Left hindlimb (tissue), 1 donor: ENCODE measurements at regions not wholly inside any gene's neighbourhood (a gene's known extent, or its start where the extent isn't known, plus 50 kb on each side); places are given as distances from the start of the nearest gene placed in this dataset.
"Not testable (repeated sequence)": the region's sequence is repeated elsewhere in the genome, so short reads cannot be mapped to it uniquely, and the experiment has no call there.

Experiments
- DNase-seq: peaks from one replicate; pipeline ENCODE4 v3.0.0-alpha.2; 2018

DNA sequence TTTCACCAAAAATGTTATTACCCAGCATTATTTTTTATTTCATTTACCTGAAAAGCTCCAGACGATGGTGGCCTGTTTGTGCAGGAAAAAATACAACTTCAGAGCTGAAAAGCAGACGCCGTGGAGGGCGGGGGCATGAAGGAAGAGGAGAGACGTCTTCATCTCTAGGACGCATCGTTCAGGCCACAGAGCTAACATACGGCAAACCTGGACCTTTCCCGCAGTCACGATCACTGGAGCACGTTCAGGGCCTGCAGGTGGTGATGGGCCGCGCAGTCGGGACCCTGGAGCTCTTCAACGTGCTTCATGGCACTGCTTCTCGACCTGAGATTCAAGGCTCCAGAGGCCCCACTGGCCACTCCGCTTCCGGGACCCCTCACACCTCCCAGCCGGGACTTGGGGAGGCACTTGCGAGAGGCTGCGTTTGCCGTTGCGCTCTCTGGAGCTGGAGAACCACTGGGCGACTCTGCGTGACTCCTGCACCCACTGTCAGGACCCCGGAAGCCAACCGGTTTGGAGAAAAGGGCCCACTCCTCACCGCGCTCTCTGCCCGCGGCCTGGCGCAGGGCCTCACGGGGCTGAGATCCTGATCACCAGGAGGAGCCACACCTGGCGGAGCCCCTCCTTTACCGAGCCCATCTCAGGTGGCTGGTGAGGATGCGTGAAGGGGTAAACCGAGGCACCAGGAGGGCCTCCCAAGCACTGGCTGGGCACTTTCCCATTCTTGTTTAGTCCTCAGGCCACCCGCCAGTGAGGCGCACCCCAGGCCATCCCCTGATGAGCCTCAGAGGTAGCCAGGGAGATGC lies 164.4 kb upstream of the AFDN start:
- no peak for DNase-seq

DNA sequence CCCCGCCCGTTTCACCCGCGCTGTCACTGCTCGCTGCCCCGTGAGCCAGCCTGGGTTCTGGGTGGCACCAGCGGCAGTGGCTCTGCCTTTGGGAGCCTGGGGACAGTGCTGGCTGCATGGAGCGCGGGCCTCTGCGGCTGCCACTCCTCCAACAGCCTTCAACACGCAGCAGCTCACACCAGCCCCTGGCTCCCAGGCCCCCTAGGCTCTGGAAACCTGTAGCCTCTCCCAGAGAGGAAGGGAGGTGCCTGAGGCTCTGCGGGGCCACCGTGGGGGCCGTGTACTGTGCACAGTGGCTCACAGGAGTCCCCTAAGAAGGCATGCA lies 163.9 kb upstream of the AFDN start:
- no peak for DNase-seq

DNA sequence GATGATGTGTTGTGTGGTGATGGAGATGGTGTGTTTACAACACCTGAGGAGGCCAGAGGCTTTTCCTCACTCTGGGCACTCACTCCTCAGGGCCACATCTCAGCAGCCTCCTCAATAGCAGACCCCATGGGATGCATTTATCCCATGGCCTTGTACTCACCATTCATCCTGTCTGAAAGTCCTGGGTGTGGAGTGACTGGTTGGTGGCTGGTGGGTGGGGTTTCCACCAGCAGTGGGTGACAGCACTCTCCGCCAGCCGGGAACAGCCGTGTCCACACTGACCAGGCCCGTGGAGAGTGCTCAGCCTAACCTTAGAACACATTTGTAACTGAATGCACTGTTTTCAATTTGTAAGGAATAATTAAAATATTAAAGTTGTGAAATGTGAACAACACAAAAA lies 163.4 kb upstream of the AFDN start:
- DNase-seq: no peak

DNA sequence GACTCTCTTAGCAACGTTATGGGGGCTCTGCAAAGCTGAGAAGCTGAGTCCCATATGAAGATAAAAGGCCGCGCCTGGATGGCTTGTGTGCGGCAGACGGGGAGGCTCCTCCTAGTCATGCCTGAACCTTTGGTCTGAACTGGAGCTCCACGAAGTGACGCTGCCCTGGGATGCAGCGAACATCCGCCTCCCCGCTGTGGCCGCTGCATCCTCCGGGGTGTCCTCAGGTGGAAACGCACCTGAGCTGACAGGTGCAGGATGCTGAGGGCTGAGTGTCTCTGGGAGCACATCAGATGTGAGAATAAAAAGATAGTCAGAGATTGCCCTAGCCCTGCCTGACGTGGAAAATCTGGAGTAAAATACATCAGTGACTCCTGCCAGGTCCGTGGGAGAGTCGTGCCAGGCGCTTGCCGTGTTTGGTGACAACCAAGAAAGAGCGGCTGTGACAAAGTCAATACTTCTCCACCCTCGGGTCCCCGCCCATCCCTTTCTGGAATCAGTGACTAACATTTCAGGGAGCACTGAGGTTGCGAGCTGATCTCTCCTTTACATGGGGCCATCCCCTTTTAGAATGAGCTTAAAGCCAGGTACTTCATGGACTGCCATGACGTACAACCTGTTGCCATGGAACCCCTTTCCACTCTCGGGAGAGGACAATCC lies 162.8 kb upstream of the AFDN start:
- DNase-seq: no peak

DNA sequence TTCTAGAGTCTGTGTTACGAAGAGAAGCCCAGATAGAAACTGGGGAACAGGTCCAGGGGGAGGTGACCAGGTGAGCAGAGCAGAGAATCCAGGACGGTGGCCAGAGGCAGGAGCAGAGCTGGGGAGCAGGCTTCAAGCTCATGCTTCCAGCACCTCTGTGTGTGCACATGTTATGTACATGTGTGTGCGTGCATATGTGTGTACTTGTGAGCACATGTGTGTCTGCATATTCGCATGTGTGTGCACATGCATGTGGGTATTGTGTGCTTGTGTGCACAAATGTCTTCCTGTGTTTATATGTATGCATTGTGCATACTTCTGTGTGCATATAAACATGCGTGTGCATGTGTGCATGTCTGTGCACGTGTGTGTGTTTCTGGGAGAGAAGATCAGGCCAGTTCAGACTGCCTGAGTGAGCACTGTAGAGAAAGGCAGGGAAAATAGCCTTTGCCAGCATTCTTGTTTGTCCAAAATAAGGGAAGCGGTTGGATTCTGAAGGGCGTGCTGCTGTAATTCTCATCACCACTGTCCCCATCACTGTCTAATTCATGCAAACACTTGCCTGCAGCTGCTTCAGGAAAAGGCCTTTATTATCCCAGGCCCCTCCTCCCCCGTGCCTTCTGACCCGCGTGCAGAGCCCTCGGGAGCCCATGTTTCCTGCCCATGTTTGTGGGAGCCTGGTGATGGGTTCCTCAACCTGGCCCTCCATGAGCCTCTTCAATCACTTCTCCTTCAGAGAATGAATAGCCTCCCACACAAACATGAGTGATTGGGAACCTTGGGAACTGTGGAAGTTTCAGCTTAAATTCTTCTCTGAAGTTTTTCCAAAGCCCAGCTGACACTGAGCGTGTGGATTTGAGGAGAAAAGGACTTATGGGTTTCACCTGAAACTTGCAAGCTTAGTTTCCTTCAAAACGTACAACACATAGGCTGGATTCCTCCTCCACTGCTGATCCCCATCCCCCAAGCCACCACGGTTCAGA lies 161.7 kb upstream of the AFDN start:
- no peak for DNase-seq

DNA sequence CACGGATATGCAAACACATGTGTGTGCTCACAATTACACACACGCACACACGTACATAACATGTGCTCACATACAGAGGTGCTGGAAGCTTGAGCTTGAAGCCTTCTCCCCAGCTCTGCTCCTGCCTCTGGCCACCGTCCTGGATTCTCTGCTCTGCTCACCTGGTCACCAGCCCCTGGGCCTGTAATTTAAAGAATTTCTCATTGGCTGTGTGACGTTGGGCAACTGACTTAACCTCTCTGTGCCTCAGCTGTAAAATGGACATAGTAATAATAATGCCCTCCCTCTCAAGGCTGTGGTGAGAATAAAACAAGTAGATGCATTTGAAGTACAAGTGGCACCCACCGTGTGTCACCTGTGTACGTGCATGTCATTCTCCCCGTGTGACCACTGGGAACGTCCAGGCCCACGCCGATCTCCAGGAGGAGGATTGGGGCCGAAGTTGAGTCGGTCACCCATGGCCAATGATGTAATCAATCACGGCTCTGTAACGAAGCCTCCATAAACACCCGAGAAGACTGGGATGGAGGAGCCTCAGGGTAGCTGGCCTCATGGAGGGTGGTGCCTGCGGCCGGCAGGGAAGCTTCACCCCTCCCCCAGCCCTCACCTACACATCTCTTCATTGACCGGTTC lies 160.9 kb upstream of the AFDN start:
- DNase-seq: no peak

DNA sequence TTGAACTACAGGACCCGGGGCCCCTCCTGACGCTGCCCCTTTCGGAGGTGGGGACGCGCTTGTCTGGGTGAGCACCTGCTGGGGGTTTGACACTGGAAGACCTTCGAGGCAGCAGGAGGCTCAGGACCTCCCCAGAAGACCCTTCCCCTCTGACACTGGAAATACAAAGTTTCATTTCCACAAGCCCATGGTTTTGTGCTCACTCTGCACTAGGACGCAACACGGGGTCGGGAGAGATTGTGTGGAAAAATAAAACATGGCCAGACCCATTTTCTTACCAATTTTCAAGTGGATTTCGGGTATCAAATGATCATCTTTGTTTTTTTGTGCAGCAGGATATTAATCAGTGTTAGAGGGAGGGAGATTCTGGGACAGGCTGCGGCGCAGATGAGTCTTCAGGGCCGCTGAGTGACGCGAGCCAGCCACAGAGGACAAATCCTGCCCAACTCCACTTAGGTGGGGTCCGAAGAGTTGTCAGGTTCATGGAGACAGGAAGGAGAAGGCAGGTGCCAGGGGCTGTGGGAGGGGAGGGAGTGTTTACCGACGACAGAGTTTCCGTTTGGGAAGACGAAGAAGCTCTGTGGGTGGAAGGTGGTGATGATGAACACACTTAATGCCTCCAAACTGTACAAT lies 160.0 kb upstream of the AFDN start:
- DNase-seq: no peak

DNA sequence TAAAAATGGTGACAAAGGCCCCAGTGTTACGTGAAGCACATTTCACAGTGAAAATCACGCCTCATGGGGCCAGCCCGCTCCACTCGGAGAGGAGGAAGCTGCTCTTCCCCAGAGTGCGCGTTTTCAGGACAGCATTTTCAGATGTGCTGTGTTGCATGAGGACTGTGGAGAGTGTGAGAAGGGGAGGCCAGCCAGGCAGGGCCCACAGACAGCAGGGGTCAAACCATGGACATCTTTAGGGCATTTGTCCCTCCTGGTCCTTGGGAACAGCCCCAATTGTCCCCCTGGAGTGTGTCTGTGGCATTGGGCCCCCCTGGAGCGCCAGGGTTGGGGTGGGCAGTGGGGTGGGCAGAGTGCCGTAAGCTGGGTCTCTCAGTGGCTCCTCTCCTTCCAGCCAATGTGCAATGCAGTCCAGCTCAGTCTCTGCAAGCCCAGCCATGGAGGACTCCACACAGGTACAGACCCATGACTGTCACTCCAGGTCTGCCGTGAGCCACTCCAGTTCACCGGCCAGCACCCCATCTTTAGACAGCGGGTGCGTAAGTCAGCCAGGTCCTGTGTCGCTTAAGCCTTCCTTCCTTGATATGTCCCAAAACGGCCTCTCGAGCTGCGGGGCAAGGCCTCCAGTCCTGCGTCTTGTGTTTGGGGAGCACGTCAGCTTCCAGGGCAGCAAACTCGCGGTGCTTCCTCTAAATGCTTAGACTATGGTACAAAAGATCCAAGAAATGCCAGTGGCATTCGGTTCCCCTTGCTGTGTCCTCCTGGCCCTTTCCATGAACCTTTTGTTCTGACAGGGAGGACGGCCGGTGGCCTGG lies 159.3 kb upstream of the AFDN start:
- no peak for DNase-seq

DNA sequence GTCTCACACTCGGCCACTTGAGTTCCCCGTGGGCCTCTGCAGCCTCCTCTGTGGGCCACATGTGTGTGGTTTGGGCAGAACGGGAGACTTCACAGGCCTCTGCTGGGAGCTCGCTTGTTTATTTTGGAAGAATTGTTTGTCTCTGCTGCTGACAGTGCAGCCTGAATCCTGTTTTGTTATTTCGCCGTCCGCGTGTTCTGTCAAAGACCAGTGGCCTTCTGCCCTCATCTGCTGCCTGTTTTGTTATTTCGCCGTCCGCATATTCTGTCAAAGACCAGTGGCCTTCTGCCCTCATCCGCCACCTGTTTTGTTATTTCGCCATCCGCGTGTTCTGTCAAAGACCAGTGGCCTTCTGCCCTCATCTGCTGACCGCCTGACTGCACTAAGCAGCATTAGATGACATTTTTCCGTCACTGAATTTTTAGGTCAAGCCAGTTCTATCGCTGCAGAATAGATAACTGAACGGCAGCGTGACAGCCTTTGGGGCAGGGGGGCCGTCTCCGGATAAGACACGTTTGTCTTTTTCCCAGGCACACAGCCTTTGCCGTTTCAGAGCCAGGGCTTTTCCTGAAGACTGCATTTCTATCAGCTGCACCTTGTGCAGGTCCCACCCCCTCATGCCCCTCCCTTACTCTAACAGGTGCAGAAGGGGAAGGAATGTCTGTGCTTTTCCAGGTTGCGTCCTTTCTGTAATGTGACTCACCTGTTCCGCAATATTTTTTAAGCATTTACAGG lies 158.5 kb upstream of the AFDN start:
- no peak for DNase-seq

DNA sequence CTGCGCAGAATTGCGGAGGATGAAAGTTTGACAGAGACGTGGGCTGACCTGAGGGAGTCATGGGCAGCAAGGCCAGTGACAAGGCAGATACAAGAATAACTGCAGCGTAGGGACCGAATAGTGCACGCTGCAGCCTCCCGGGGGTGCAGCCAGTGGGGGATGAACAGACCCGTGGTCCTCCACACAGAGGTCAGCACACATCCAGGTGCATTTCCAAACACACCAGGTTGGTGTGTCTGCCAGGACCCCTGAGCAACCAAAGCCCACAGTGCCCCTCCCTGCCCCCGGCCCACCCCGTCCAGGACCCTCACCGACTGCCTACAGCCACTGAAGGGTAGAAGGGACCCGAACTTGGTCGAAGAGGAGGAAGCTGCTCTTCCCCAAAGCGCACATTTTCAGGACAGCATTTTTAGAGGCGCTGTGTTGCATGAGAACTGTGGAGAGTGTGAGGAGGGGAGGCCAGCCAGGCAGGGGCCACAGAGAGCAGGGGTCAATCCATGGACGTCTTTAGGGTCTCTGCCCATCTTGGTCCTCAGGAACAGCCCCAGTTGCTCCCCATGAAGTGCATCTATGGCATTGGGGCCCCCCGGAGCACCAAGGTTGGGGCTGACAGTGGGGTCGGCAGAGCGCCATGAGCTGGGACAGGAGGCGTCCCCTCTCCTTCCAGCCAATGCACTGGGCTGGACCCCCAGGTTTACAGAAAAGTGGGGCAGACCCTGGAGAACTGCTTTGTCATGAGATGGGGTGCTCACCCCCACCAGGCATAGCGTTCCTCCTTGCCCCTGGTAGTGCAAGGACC lies 157.8 kb upstream of the AFDN start:
- no peak for DNase-seq

DNA sequence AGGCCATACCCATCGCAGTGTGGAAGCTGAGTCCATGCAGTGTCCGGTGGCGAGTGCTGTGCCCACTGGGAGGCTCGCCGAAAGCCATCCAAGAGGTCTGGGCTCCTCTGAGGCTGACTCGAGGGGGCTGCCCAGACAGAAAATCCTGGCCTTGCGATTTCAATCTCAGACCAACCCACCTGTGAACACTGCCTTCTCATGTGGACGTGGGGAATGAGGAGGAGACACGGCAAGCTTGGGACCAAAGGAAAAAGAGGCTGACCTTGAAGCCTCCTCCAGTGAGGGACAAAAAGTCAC lies 157.2 kb upstream of the AFDN start:
- no peak for DNase-seq

DNA sequence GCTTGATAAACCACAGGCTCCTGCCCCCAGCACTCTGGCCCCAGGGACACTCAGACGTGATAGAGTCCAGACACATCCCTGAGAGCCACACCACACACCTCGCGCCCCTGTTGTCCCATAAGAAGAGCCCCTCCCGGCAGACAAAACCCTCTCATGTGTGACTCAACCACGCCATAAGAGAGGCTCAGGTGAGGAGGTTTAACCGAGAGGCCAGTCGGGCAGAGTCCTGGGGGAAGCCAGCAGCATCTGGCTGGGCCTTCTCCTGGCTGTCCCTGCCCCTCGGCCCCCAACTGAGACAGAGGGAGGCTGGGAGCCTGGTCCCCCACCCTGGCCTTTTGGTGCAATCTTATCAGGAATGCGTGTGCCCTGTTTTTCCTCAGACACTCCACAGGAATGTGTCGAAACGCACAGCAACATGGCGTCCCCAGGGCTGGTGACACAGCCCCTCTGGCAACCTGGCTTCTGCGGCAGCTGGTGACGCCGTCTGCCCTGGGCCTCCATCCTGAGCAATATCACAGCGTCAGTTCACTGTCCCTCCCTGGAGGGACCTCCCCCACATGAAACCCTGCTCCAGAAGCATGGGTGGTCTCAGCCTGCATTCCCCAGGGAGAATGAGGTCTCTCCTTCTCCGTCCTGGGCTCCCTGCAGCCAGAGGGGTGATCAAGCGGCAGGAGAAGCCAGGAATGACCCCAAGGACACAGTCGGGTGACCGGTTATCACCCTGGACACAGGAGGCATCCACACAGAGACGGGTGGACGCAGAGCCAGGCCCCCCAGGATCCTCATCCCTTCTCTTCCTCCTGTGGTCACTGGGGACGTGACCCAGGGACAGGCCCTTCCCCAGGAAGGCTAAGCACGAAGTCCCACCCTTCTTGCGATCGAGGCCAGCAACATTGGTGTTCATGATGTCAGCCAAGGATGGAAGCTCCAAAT lies 156.6 kb upstream of the AFDN start:
- no peak for DNase-seq

DNA sequence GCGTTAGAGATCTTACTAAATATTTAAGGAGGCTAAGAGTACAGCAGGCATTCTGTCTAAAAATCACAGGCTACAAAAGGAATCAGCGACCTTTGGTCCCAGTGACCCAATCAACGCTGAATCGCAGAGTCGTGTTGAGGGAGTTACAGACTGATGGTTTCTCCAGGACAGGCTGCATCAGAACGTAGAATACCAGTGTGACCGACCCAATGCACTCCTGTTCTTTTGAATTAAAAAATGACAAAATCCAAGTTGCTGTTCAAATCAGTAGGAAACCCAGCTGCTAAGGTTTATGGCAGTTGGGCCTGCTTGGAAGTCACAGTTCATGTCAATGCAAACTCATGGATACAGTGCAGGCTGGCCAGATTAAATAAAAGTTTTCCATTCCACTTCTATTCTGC lies 155.8 kb upstream of the AFDN start:
- no peak for DNase-seq

DNA sequence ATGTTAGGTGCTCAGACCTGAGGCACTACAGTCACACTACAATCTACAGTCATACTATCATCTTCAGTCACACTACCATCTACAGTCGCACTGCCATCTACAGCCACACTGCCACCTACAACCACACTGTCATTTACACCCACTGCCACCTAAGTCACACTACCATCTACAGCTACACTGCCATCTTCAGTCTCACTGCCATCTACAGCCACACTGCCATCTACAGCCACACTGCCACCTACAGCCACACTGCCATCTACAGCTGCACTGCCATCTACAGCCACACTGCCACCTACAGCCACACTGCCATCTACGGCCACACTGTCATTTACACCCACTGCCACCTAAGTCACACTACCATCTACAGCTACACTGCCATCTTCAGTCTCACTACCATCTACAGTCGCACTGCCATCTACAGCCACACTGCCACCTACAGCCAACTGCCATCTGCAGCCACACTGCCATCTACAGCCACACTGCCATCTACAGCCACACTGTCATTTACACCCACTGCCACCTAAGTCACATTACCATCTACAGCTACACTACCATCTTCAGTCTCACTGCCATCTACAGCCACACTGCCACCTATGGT lies 155.2 kb upstream of the AFDN start:
- not testable (repeated sequence) for DNase-seq

DNA sequence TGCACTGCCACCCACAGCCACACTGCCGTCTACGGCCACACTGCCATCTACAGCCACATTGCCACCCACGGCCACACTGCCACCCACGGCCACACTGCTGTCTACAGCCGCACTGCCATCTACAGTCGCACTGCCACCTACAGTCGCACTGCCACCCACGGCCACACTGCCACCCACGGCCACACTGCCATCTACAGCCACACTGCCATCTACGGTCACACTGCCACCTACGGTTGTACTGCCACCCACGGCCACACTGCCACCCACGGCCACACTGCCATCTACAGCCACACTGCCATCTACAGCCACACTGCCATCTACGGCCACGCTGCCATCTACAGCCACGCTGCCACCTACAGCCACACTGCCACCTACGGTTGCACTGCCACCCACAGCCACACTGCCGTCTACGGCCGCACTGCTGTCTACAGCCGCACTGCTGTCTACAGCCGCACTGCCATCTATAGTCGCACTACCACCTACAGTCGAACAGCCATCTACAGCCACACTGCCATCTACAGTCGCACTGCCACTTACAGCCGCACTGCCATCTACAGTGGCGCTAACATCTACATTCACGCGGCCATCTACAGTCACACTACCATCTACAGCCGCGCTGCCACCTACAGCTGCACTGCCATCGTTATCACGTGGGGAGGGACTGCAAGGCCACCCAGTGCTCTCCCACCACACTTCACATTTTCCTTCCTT lies 154.6 kb upstream of the AFDN start:
- DNase-seq: no peak

DNA sequence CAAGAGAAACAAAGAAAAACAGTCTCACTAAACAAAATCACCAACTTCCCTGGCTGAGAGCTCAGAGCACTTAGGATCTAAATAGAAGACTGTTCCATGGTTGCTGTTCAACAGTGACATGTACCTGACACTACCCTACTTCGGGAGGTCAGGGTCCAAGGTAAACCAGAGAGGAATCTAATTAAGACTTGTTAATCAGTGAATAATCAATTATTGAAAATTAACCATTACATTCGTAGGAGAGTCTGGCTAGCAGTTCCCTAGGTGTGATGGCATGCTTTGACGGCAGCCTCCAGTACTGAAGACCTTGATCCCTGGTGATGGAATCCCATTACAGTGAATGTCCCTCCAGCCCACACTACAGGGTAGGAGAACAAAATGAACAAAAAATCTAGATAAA lies 154.0 kb upstream of the AFDN start:
- no peak for DNase-seq

DNA sequence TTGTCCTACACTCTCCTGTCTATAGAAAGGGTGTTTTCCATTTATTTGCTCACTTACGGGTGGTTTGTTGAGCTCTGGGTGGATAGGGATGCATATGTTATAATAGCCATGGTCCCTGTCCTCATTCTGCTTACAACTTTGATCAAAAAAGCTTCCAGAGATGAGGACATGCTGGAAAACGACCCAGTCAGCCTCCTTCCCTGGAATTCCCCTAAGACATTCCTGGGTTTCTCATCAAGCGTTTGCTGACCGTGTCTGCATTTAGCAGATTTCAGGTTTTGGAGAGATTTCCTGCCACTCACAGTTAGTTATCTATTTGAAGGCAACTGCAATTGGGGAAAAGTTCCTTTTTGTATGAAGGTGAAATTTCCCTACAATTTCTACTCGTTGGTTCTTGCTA lies 152.8 kb upstream of the AFDN start:
- DNase-seq: no peak

DNA sequence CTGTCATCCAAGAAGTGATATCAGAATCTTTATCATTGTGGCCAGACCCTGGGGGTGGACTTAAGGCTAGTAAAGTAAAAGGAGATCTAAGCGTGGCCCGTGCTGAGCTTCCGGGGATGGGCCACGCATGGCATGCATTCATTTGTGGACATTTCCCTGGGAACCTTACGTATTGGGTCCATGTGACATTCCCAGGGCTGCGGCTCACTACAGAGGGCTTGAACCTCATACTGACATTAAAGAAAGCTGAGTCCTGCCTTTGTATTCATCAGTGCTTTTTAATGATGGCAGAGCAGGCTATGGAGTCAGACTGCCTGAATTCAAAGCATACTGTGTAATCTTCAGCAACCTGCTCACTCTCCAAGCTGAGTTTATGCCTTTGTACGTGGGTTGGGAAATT lies 152.2 kb upstream of the AFDN start:
- no peak for DNase-seq
